Heart left ventricle (tissue), 13 donors: ENCODE measurements at regions not wholly inside any gene's neighbourhood (a gene's known extent, or its start where the extent isn't known, plus 50 kb on each side); places are given as distances from the start of the nearest gene placed in this dataset.

Source experiments
- CTCF ChIP-seq, 12 donors: fragments of 200-600 bp; sonication (generic) in 4 of 12; IDR thresholded peaks; one replicate each; pipeline versions ENCODE4 v1.5.0 to v1.8.0; 2018 to 2022; ENCODE audit warnings: antibody characterized with exemption in 12 of 12, mild to moderate bottlenecking in 5 of 12
- POLR2A ChIP-seq, 2 donors: fragments of 450-650 bp; IDR thresholded peaks; one replicate each; pipeline ENCODE4 v1.6.1; 2017; ENCODE audit warnings: antibody characterized with exemption in 2 of 2, mild to moderate bottlenecking in 2 of 2, moderate library complexity in 2 of 2
- donor health status: ischemic (EF 13 %, LVEDD 7.1; RV severe dilation, severe dysfunction).
- donor health status: DM: no; HTN: yes; CAD: no.
- donor health status: DM: no; HTN: no; CAD: no.
- donor health status: ischemic (EF 25% LVEDD 6.9; RV normal size, moderate dysfunction).
- donor health status: ischemic (EF 25% LVEDD 5.7; RV mildly dilated, moderate dysfunction).
- donor health status: ischemic (EF 35%, LVEDD 5.7; RV mildly dilated, moderate dysfunction).
- donor health status: nonischemic (EF 11% LVEDD 7.7; RV severe dilation, severe dysfunction).
- donor health status: DM: yes; HTN: yes; CAD: no.
- donor health status: PGD.
- donor health status: ischemic (EF 29% LVEDD 5.4; RV normal size, mild dysfunction).
- donor health status: nonischemic (EF 23%, LVEDD 6.1; RV moderate dilation, normal function).

DNA sequence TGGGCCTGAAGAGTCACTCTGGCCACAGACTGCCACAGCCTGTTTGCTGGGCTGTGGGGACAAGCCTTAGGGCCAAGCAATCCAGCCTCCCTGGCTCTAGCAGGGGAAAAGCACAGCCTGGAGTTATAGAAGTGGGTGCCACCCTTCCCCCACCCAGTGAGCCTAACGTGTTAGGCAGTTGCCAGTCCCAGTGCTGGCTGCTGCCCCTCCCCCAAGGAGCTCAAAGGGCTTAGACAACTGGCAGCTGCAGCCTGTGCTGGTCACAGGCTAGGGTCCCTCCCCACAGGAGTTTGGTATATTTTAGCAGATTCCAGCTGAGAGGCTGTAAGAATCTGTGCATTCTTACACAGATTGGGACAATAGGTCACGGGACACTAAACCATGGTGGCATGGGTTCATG is 370.3 kb upstream of the FGF16 start:
- TF ChIP-seq POLR2A (IDR thresholded peaks at IDR 0.05): no peak
- TF ChIP-seq CTCF (IDR thresholded peaks at IDR 0.05): no peak
